ENCODE measurements at regions not wholly inside any gene's neighbourhood (a gene's known extent, or its start where the extent isn't known, plus 50 kb on each side); places are given as distances from the start of the nearest gene placed in this dataset.

GRCh38 chr20:50292591-50293283 lies 102.1 kb downstream of the CEBPB start:
- in situ Hi-C loops (cut with MboI) (loop anchor here (5.0 kb wide), 1 partner anchor 170 kb away; no protein-coding TSS in a partner anchor), intact Hi-C loops (cut with micrococcal nuclease) (loop anchor here (5.0 kb wide), 1 partner anchor 100 kb away; the partner anchor contains the start of gene CEBPB)
- Histone ChIP-seq H3K9ac (ENCODE audit: insufficient read depth in 1 of 2, low read depth in 2 of 2, low read length in 2 of 2) (peak overlapping the region; percentile 62 to 87), H3K79me2 (ENCODE audit: control insufficient read depth, insufficient read depth, low read length) (no peaks in the 10 kb centered on the region), H3K4me3 (no peak overlapping the region), H3K27ac (ENCODE audit: extremely low read depth, low read depth, low read length) (peak overlapping the region; percentile 89), H3K4me1 (replicated peaks in 1 of 2; ENCODE audit: control insufficient read depth in 2 of 2, insufficient read depth in 2 of 2, low read length in 2 of 2) (peaks cover 35 to 53% of the 10 kb centered on the region in 2 experiments), H3K9me3 (replicated peaks; ENCODE audit: control insufficient read depth, insufficient read depth, low read depth, low read length) (no peaks in the 10 kb centered on the region), H2AFZ (ENCODE audit: low read depth, low read length) (peak overlapping the region; percentile 75), H3K27me3 (ENCODE audit: control insufficient read depth in 2 of 2, insufficient read depth in 2 of 2, low read length in 2 of 2) (no peaks in the 10 kb centered on the region), H3K9me1 (ENCODE audit: control insufficient read depth, insufficient read depth, low read length) (no peaks in the 10 kb centered on the region), H4K20me1 (replicated peaks; ENCODE audit: control insufficient read depth, insufficient read depth, low read length) (no peaks in the 10 kb centered on the region), H3K36me3 (ENCODE audit: control insufficient read depth, insufficient read depth, low read length) (no peaks in the 10 kb centered on the region), H3K4me2 (ENCODE audit: insufficient read depth, low read length) (peak overlapping the region; percentile 75)
- 3% methylated on average over 25 of the region's 26 CpGs for WGBS (ENCODE audit: insufficient coverage, low coverage, missing lambda C conversion rate)
- DNase-seq (ENCODE audit: extremely low read depth in 1 of 4, low spot score in 3 of 4) (peak; percentile 97 to 100 (median 98)), FAIRE-seq (peak; percentile 99), ATAC-seq (peak; percentile 93)
- POLR2A ChIA-PET, result interaction anchor here (0.6 to 1.8 kb wide), 13 partner anchors 9 to 147 kb away, joined by 3 to 10 read pairs (median 4); partner anchors contain the start of gene CEBPB
- CTCF ChIA-PET (ENCODE audit: low intra/inter-chr PET ratio), result no interaction called here
- no TSS peak for BruUV-seq (replicated peaks)
- TF ChIP-seq SNAPC5 (CRISPR knock-in tag; IDR thresholded peaks at IDR 0.05), result no peak
- peak; percentile 62; the same call in 1 of the 2 replicates for TF ChIP-seq HDAC8 (tag; IDR thresholded peaks at IDR 0.05)
- no peak; the same call in 1 of the 2 replicates for TF ChIP-seq HIVEP1 (CRISPR knock-in tag; IDR thresholded peaks at IDR 0.05)
- TF ChIP-seq E2F1 (CRISPR knock-in tag; IDR thresholded peaks at IDR 0.05), result peak; percentile 64; the same call in 1 of the 2 replicates
- TF ChIP-seq RNF2 (IDR thresholded peaks at IDR 0.05), result peak; percentile 95; the same call in 1 of the 2 replicates
- no peak; the same call in 1 of the 2 replicates for TF ChIP-seq CLOCK (CRISPR knock-in tag; IDR thresholded peaks at IDR 0.05; ENCODE audit: borderline replicate concordance)
- TF ChIP-seq XRCC5 (IDR thresholded peaks at IDR 0.05; ENCODE audit: low read depth, low read length), result no peak; the same call in none of the 2 replicates
- no peak for TF ChIP-seq PRDM10 (IDR thresholded peaks at IDR 0.05; ENCODE audit: partially characterized antibody)
- TF ChIP-seq THRB (CRISPR knock-in tag; conservative IDR thresholded peaks at IDR 0.05), result no peak; the same call in 1 of the 2 replicates
- peak; percentile 48 for TF ChIP-seq HCFC1 (IDR thresholded peaks at IDR 0.05; ENCODE audit: low read depth, low read length)
- peak; percentile 100 for TF ChIP-seq TAF9B (IDR thresholded peaks at IDR 0.05; ENCODE audit: partially characterized antibody)
- TF ChIP-seq ZSCAN32 (CRISPR knock-in tag; IDR thresholded peaks at IDR 0.05), result no peak

Data from K562 (cell line).